GM23338 (cell line): ENCODE measurements at regions not wholly inside any gene's neighbourhood (a gene's known extent, or its start where the extent isn't known, plus 50 kb on each side); places are given as distances from the start of the nearest gene placed in this dataset.

Experiments
- ATAC-seq: fragments of 200-7000 bp; cut with Tn5 transposase; 3 replicates; pipeline ENCODE4 v1.9.1; 2020
- DNase-seq: peaks from one replicate; pipeline ENCODE4 v3.0.0-alpha.2; 2015; ENCODE audit warnings: low spot score
- H2AFZ ChIP-seq: fragments of 200-600 bp; sonication (generic); 2 replicates; pipeline ENCODE4 v1.8.0; 2016; ENCODE audit warnings: antibody characterized with exemption, mild to moderate bottlenecking, moderate library complexity
- H3F3A ChIP-seq: fragments of 200-600 bp; sonication (generic); replicated peaks from 2 replicates; pipeline ENCODE4 v1.8.0; 2017; ENCODE audit warnings: antibody characterized with exemption, mixed run types, low read depth
- H3K27ac ChIP-seq: fragments of 200-600 bp; sonication (generic); 2 replicates; pipeline ENCODE4 v1.6.1; 2016; ENCODE audit warnings: low read depth
- H3K27me3 ChIP-seq: fragments of 200-600 bp; sonication (generic); 2 replicates; pipeline ENCODE4 v1.8.0; 2016; ENCODE audit warnings: mild to moderate bottlenecking, mixed run types, moderate library complexity; ENCODE audit not compliant: insufficient read depth
- H3K36me3 ChIP-seq: fragments of 200-600 bp; sonication (generic); 2 replicates; pipeline ENCODE4 v1.8.0; 2016; ENCODE audit warnings: mild to moderate bottlenecking; ENCODE audit not compliant: insufficient read depth
- H3K4me1 ChIP-seq: fragments of 200-600 bp; sonication (generic); 2 replicates; pipeline ENCODE4 v1.8.0; 2016; ENCODE audit warnings: mild to moderate bottlenecking, moderate library complexity; ENCODE audit not compliant: insufficient read depth
- H3K4me2 ChIP-seq: fragments of 200-600 bp; sonication (generic); 2 replicates; pipeline ENCODE4 v1.7.1; 2017; ENCODE audit warnings: mixed run types
- H3K4me3 ChIP-seq: fragments of 200-600 bp; sonication (generic); 2 replicates; pipeline ENCODE4 v1.6.1; 2016; ENCODE audit warnings: mixed run types
- H3K79me2 ChIP-seq: fragments of 200-600 bp; sonication (generic); replicated peaks from 2 replicates; pipeline ENCODE4 v1.8.0; 2017; ENCODE audit warnings: mild to moderate bottlenecking; ENCODE audit not compliant: insufficient read depth
- H3K9me2 ChIP-seq: fragments of 200-600 bp; sonication (generic); 2 replicates; pipeline ENCODE4 v1.8.0; 2017; ENCODE audit not compliant: insufficient read depth
- H4K20me1 ChIP-seq: fragments of 200-600 bp; sonication (generic); replicated peaks from 2 replicates; pipeline ENCODE4 v1.8.0; 2017; ENCODE audit warnings: mild to moderate bottlenecking; ENCODE audit not compliant: insufficient read depth
- H3K27ac Mint-ChIP-seq: 2 replicates; pipeline ENCODE4 v1.8.0; 2020; ENCODE audit warnings: inconsistent platforms, mild to moderate bottlenecking, moderate library complexity, mixed read lengths
- H3K27me3 Mint-ChIP-seq: 3 replicates; pipeline ENCODE4 v1.8.0; 2022; ENCODE audit warnings: low read depth, mild to moderate bottlenecking, moderate library complexity, mixed read lengths, inconsistent platforms; ENCODE audit not compliant: insufficient read depth, poor library complexity
- H3K36me3 Mint-ChIP-seq: 3 replicates; pipeline ENCODE4 v1.8.0; 2021; ENCODE audit warnings: low read depth, mild to moderate bottlenecking, inconsistent platforms, moderate library complexity, mixed read lengths
- H3K4me1 Mint-ChIP-seq: 3 replicates; pipeline ENCODE4 v1.8.0; 2020; ENCODE audit warnings: mild to moderate bottlenecking, inconsistent platforms, mixed read lengths
- H3K4me3 Mint-ChIP-seq: 3 replicates; pipeline ENCODE4 v1.8.0; 2021; ENCODE audit warnings: moderate library complexity, mild to moderate bottlenecking, inconsistent platforms, mixed read lengths
- H3K9me3 Mint-ChIP-seq: 3 replicates; pipeline ENCODE4 v1.8.0; 2020; ENCODE audit warnings: moderate library complexity, mild to moderate bottlenecking, inconsistent platforms, mixed read lengths
- CREB1 ChIP-seq: fragments of 250-450 bp; sonication (Bioruptor Pico); IDR thresholded peaks from 2 replicates; pipeline ENCODE4 v1.5.0; 2020; ENCODE audit warnings: low read depth, mild to moderate bottlenecking, moderate library complexity
- CTCF ChIP-seq, 2 experiments: fragments of 200-600 bp in 1 of 2; sonication (generic) in 1 of 2; conservative IDR thresholded peaks; 2 replicates each; pipeline versions ENCODE4 v1.5.1 to v1.6.1; 2016 to 2017; ENCODE audit warnings: antibody characterized with exemption in 2 of 2, low read depth in 2 of 2, mild to moderate bottlenecking in 2 of 2, moderate library complexity in 1 of 2
- ETS1 ChIP-seq: IDR thresholded peaks from 2 replicates; pipeline ENCODE4 v1.6.1; 2016; ENCODE audit warnings: antibody characterized with exemption
- EZH2 ChIP-seq: fragments of 200-600 bp; sonication (generic); IDR thresholded peaks from one replicate; pipeline ENCODE4 v1.8.0; 2017; ENCODE audit warnings: antibody characterized with exemption, mild to moderate bottlenecking, low read depth; ENCODE audit not compliant: unreplicated experiment
- EZH2phosphoT487 ChIP-seq: fragments of 200-600 bp; sonication (generic); IDR thresholded peaks from one replicate; pipeline ENCODE4 v1.8.1; 2018; ENCODE audit warnings: antibody characterized with exemption; ENCODE audit not compliant: unreplicated experiment
- JUNB ChIP-seq: IDR thresholded peaks from one replicate; pipeline ENCODE4 v1.6.1; 2016; ENCODE audit warnings: antibody characterized with exemption; ENCODE audit not compliant: unreplicated experiment
- NANOG ChIP-seq: IDR thresholded peaks from 2 replicates; pipeline ENCODE4 v1.6.1; 2016; ENCODE audit warnings: antibody characterized with exemption, borderline replicate concordance
- POLR2AphosphoS5 ChIP-seq: IDR thresholded peaks from 2 replicates; pipeline ENCODE4 v1.6.1; 2016; ENCODE audit warnings: antibody characterized with exemption, low read depth
- REST ChIP-seq: IDR thresholded peaks from one replicate; pipeline ENCODE4 v1.6.1; 2018; ENCODE audit warnings: antibody characterized with exemption; ENCODE audit not compliant: unreplicated experiment
- STAT1 ChIP-seq: IDR thresholded peaks from one replicate; pipeline ENCODE4 v1.6.1; 2016; ENCODE audit warnings: antibody characterized with exemption; ENCODE audit not compliant: unreplicated experiment
- ZNF114 ChIP-seq: fragments of 250-450 bp; sonication (Bioruptor Pico); IDR thresholded peaks from 2 replicates; pipeline ENCODE4 v1.5.0; 2020; ENCODE audit warnings: mild to moderate bottlenecking, moderate library complexity
- ZNF331 ChIP-seq: fragments of 250-450 bp; sonication (Bioruptor Pico); IDR thresholded peaks from 2 replicates; pipeline ENCODE4 v1.5.0; 2020; ENCODE audit warnings: low read depth, mild to moderate bottlenecking, moderate library complexity
- ZNF462 ChIP-seq: fragments of 250-450 bp; sonication (Bioruptor Pico); IDR thresholded peaks from 2 replicates; pipeline ENCODE4 v1.5.0; 2020; ENCODE audit warnings: mild to moderate bottlenecking, moderate library complexity

GRCh38 chr9:20009606-20010005, 220.8 kb upstream of the SLC24A2 start (continued):
- no peak for TF ChIP-seq EZH2

GRCh38 chr9:20002011-20002410, 213.2 kb upstream of the SLC24A2 start:
- H3K4me2 ChIP-seq = no peak overlapping the region

More at GRCh38 chr9:20002011-20002410, 213.2 kb upstream of the SLC24A2 start:
- Histone ChIP-seq H3F3A (no peaks in the 10 kb centered on the region), H2AFZ (no peak overlapping the region), H3K9me2 (no peaks in the 10 kb centered on the region), H3K79me2 (no peaks in the 10 kb centered on the region), H3K4me1 (no peaks in the 10 kb centered on the region), H3K27me3 (no peaks in the 10 kb centered on the region), H3K27ac (no peak overlapping the region), H4K20me1 (no peaks in the 10 kb centered on the region), H3K36me3 (no peaks in the 10 kb centered on the region), H3K4me3 (no peak overlapping the region)
- no peaks in the 10 kb centered on the region for H3K36me3 Mint-ChIP-seq
- H3K4me1 Mint-ChIP-seq = peaks cover 5% of the 10 kb centered on the region; the same call in 2 of the 3 replicates
- H3K27me3 Mint-ChIP-seq = no peaks in the 10 kb centered on the region
- no peak for TF ChIP-seq ZNF114 (CRISPR knock-in tag)
- TF ChIP-seq ETS1 = no peak
- TF ChIP-seq NANOG = no peak
- TF ChIP-seq STAT1 = no peak
- no peak for TF ChIP-seq ZNF331 (CRISPR knock-in tag)
- TF ChIP-seq JUNB = no peak
- TF ChIP-seq CTCF (conservative IDR thresholded peaks at IDR 0.05; ENCODE audit: low read depth in 2 of 2) = no peak
- no peak for TF ChIP-seq POLR2AphosphoS5
- TF ChIP-seq CREB1 (CRISPR knock-in tag) = no peak
- TF ChIP-seq ZNF462 (CRISPR knock-in tag) = no peak
- no peak for TF ChIP-seq EZH2
- TF ChIP-seq REST = no peak
- no peak for TF ChIP-seq EZH2phosphoT487
- no peak for ATAC-seq
- H3K4me3 Mint-ChIP-seq = no peak overlapping the region
- no peak for DNase-seq
- H3K9me3 Mint-ChIP-seq = no peaks in the 10 kb centered on the region
- no peak overlapping the region for H3K27ac Mint-ChIP-seq
